IPS-15b (cell line): ENCODE measurements at regions not wholly inside any gene's neighbourhood (a gene's known extent, or its start where the extent isn't known, plus 50 kb on each side); places are given as distances from the start of the nearest gene placed in this dataset.

ENCODE experiments used
- H3K27me3 ChIP-seq: one replicate; pipeline ENCODE4 v1.6.1; 2013; ENCODE audit warnings: low read length; ENCODE audit not compliant: control insufficient read depth, insufficient read depth
- H3K36me3 ChIP-seq: one replicate; pipeline ENCODE4 v1.6.1; 2013; ENCODE audit warnings: low read length; ENCODE audit not compliant: control insufficient read depth, insufficient read depth
- H3K4me1 ChIP-seq: one replicate; pipeline ENCODE4 v1.6.1; 2013; ENCODE audit warnings: mild to moderate bottlenecking, low read length; ENCODE audit not compliant: control insufficient read depth, insufficient read depth
- H3K4me3 ChIP-seq: one replicate; pipeline ENCODE4 v1.5.1; 2013; ENCODE audit warnings: low read depth, low read length
- H3K9ac ChIP-seq: one replicate; pipeline ENCODE4 v1.6.1; 2013; ENCODE audit warnings: low read depth, mild to moderate bottlenecking, low read length
- H3K9me3 ChIP-seq: one replicate; pipeline ENCODE4 v1.6.1; 2013; ENCODE audit warnings: mild to moderate bottlenecking, low read length; ENCODE audit not compliant: control insufficient read depth, insufficient read depth

- Histone ChIP-seq H3K9ac (no peak overlapping the region), H3K4me1 (no peaks in the 10 kb centered on the region), H3K9me3 (no peaks in the 10 kb centered on the region), H3K4me3 (no peak overlapping the region), H3K36me3 (no peaks in the 10 kb centered on the region), H3K27me3 (no peaks in the 10 kb centered on the region)
Measured at GRCh38 chr5:100479079-100479688, 56.0 kb upstream of the FAM174A start.

GRCh38 chr5:100472091-100472490, 63.1 kb upstream of the FAM174A start:
- Histone ChIP-seq H3K27me3 (no peaks in the 10 kb centered on the region), H3K9ac (no peak overlapping the region), H3K4me3 (no peak overlapping the region), H3K4me1 (no peaks in the 10 kb centered on the region), H3K9me3 (no peaks in the 10 kb centered on the region), H3K36me3 (no peaks in the 10 kb centered on the region)

GRCh38 chr5:100469767-100470166, 65.4 kb upstream of the FAM174A start:
- no peak overlapping the region for H3K4me3 ChIP-seq
- H3K4me1 ChIP-seq, result no peaks in the 10 kb centered on the region
- no peaks in the 10 kb centered on the region for H3K9me3 ChIP-seq
- H3K27me3 ChIP-seq, result no peaks in the 10 kb centered on the region
- no peaks in the 10 kb centered on the region for H3K36me3 ChIP-seq
- no peak overlapping the region for H3K9ac ChIP-seq

- H3K9me3 ChIP-seq, result no peaks in the 10 kb centered on the region
- no peak overlapping the region for H3K4me3 ChIP-seq
- H3K36me3 ChIP-seq, result no peaks in the 10 kb centered on the region
- no peak overlapping the region for H3K9ac ChIP-seq
- no peaks in the 10 kb centered on the region for H3K4me1 ChIP-seq
- no peaks in the 10 kb centered on the region for H3K27me3 ChIP-seq
Measured at GRCh38 chr5:100464418-100464817, 70.8 kb upstream of the FAM174A start.

GRCh38 chr5:100456615-100457014, 78.6 kb upstream of the FAM174A start:
- no peaks in the 10 kb centered on the region for H3K36me3 ChIP-seq
- H3K4me1 ChIP-seq, result no peaks in the 10 kb centered on the region
- H3K9ac ChIP-seq, result no peak overlapping the region
- no peaks in the 10 kb centered on the region for H3K9me3 ChIP-seq
- no peak overlapping the region for H3K4me3 ChIP-seq
- no peaks in the 10 kb centered on the region for H3K27me3 ChIP-seq

- no peaks in the 10 kb centered on the region for H3K27me3 ChIP-seq
- no peaks in the 10 kb centered on the region for H3K36me3 ChIP-seq
- no peak overlapping the region for H3K9ac ChIP-seq
- no peak overlapping the region for H3K4me3 ChIP-seq
- no peaks in the 10 kb centered on the region for H3K9me3 ChIP-seq
- no peaks in the 10 kb centered on the region for H3K4me1 ChIP-seq
Measured at GRCh38 chr5:100452126-100452525, 83.0 kb upstream of the FAM174A start.

GRCh38 chr5:100448111-100448528, 87.1 kb upstream of the FAM174A start:
- Histone ChIP-seq H3K9ac (no peak overlapping the region), H3K9me3 (no peaks in the 10 kb centered on the region), H3K27me3 (no peaks in the 10 kb centered on the region), H3K36me3 (no peaks in the 10 kb centered on the region), H3K4me1 (no peaks in the 10 kb centered on the region), H3K4me3 (no peak overlapping the region)

GRCh38 chr5:100446879-100447430, 88.2 kb upstream of the FAM174A start:
- Histone ChIP-seq H3K27me3 (no peaks in the 10 kb centered on the region), H3K36me3 (no peaks in the 10 kb centered on the region), H3K9ac (no peak overlapping the region), H3K4me3 (no peak overlapping the region), H3K4me1 (no peaks in the 10 kb centered on the region), H3K9me3 (no peaks in the 10 kb centered on the region)

GRCh38 chr5:100444961-100445360, 90.2 kb upstream of the FAM174A start:
- Histone ChIP-seq H3K4me3 (no peak overlapping the region), H3K27me3 (no peaks in the 10 kb centered on the region), H3K9ac (no peak overlapping the region), H3K4me1 (no peaks in the 10 kb centered on the region), H3K9me3 (no peaks in the 10 kb centered on the region), H3K36me3 (no peaks in the 10 kb centered on the region)

GRCh38 chr5:100434815-100435214, 100.4 kb upstream of the FAM174A start:
- Histone ChIP-seq H3K9me3 (no peaks in the 10 kb centered on the region), H3K4me1 (no peaks in the 10 kb centered on the region), H3K27me3 (no peaks in the 10 kb centered on the region), H3K36me3 (no peaks in the 10 kb centered on the region), H3K9ac (no peak overlapping the region), H3K4me3 (no peak overlapping the region)

GRCh38 chr5:100432741-100433140, 102.4 kb upstream of the FAM174A start:
- H3K36me3 ChIP-seq, result no peaks in the 10 kb centered on the region
- H3K27me3 ChIP-seq, result no peaks in the 10 kb centered on the region
- no peaks in the 10 kb centered on the region for H3K4me1 ChIP-seq
- no peak overlapping the region for H3K4me3 ChIP-seq
- H3K9ac ChIP-seq, result no peak overlapping the region
- H3K9me3 ChIP-seq, result no peaks in the 10 kb centered on the region

GRCh38 chr5:100430268-100431195, 104.6 kb upstream of the FAM174A start:
- no peak overlapping the region for H3K9ac ChIP-seq
- H3K27me3 ChIP-seq, result no peaks in the 10 kb centered on the region
- no peaks in the 10 kb centered on the region for H3K36me3 ChIP-seq
- no peaks in the 10 kb centered on the region for H3K9me3 ChIP-seq
- H3K4me3 ChIP-seq, result no peak overlapping the region
- no peaks in the 10 kb centered on the region for H3K4me1 ChIP-seq
